HG03095 (cell line): ENCODE measurements at regions not wholly inside any gene's neighbourhood (a gene's known extent, or its start where the extent isn't known, plus 50 kb on each side); places are given as distances from the start of the nearest gene placed in this dataset.

ENCODE experiments used
- ATAC-seq: cut with Tn5 transposase; IDR thresholded peaks from one replicate; pipeline ENCODE4 v1.9.1; 2021; ENCODE audit warnings: moderate library complexity; ENCODE audit not compliant: unreplicated experiment

- no peak for ATAC-seq
Measured at GRCh38 chr3:59161048-59161447, 111.2 kb upstream of the CFAP20DC start.

GRCh38 chr3:59160133-59160746 is 110.4 kb upstream of the CFAP20DC start:
- no peak for ATAC-seq

- ATAC-seq, result no peak
Measured at GRCh38 chr3:59153648-59154047, 103.8 kb upstream of the CFAP20DC start.

- ATAC-seq, result no peak
Measured at GRCh38 chr3:59152943-59153342, 103.1 kb upstream of the CFAP20DC start.

GRCh38 chr3:59150039-59150438 is 100.2 kb upstream of the CFAP20DC start:
- ATAC-seq, result no peak

- ATAC-seq, result no peak
Measured at GRCh38 chr3:59149166-59149565, 99.3 kb upstream of the CFAP20DC start.

- no peak for ATAC-seq
Measured at GRCh38 chr3:59143447-59143846, 93.6 kb upstream of the CFAP20DC start.

GRCh38 chr3:59142556-59142955 is 92.7 kb upstream of the CFAP20DC start:
- ATAC-seq, result no peak

GRCh38 chr3:59138966-59139365 is 89.1 kb upstream of the CFAP20DC start:
- ATAC-seq, result no peak

GRCh38 chr3:59137415-59137814 is 87.6 kb upstream of the CFAP20DC start:
- no peak for ATAC-seq

GRCh38 chr3:59136081-59136480 is 86.3 kb upstream of the CFAP20DC start:
- no peak for ATAC-seq

- no peak for ATAC-seq
Measured at GRCh38 chr3:59135096-59135495, 85.3 kb upstream of the CFAP20DC start.

GRCh38 chr3:59133311-59133710 is 83.5 kb upstream of the CFAP20DC start:
- ATAC-seq, result no peak

- no peak for ATAC-seq
Measured at GRCh38 chr3:59131016-59131766, 81.4 kb upstream of the CFAP20DC start.

GRCh38 chr3:59128685-59129084 is 78.9 kb upstream of the CFAP20DC start:
- no peak for ATAC-seq

- ATAC-seq, result no peak
Measured at GRCh38 chr3:59127071-59127470, 77.2 kb upstream of the CFAP20DC start.

GRCh38 chr3:59126446-59126845 is 76.6 kb upstream of the CFAP20DC start:
- ATAC-seq, result no peak

- no peak for ATAC-seq
Measured at GRCh38 chr3:59121346-59122144, 71.7 kb upstream of the CFAP20DC start.

- ATAC-seq, result no peak
Measured at GRCh38 chr3:59118928-59119327, 69.1 kb upstream of the CFAP20DC start.

- no peak for ATAC-seq
Measured at GRCh38 chr3:59117396-59117795, 67.6 kb upstream of the CFAP20DC start.

- ATAC-seq, result no peak
Measured at GRCh38 chr3:59116233-59116537, 66.4 kb upstream of the CFAP20DC start.
